GM21423 (cell line): ENCODE measurements at regions not wholly inside any gene's neighbourhood (a gene's known extent, or its start where the extent isn't known, plus 50 kb on each side); places are given as distances from the start of the nearest gene placed in this dataset.
"Not testable (repeated sequence)": the region's sequence is repeated elsewhere in the genome, so short reads cannot be mapped to it uniquely, and the experiment has no call there.

Experiments
- ATAC-seq: cut with Tn5 transposase; IDR thresholded peaks from one replicate; pipeline ENCODE4 v1.9.1; 2021; ENCODE audit warnings: mild to moderate bottlenecking, moderate library complexity; ENCODE audit not compliant: unreplicated experiment

DNA sequence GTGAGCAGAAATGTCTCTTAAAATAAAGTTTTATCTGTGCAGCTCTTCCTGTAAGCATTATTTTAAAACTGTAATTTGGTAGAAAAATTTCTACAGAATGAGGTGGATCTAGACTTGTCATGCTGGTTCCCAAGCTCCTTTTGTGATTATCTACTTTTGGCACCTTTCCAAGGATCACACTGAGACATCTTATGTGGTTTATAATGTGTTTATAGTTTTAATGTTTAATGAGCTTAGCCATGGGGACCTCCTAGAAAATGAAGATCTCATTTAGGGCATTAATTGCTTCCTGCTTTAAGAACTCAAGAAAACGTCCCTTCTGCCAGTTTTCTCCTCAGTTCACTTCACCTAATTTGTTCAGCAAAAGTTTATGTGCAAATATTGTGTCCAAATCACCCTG is 468.4 kb downstream of the SUCLG1 start:
- ATAC-seq = no peak

DNA sequence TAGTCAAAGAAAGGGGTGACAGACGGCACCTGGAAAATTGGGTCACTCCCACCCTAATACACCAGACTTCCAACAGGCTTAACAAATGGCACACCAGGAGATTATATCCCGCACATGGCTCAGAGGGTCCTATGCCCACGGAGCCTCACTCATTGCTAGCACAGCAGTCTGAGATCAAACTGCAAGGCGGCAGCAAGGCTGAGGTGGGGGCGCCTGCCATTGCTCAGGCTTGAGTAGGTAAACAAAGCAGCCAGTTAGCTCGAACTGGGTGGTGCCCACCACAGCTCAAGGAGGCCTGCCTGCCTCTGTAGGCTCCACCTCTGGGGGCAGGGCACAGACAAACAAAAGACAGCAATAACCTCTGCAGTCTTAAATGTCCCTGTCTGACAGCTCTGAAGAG is 482.5 kb downstream of the SUCLG1 start:
- not testable (repeated sequence) for ATAC-seq

DNA sequence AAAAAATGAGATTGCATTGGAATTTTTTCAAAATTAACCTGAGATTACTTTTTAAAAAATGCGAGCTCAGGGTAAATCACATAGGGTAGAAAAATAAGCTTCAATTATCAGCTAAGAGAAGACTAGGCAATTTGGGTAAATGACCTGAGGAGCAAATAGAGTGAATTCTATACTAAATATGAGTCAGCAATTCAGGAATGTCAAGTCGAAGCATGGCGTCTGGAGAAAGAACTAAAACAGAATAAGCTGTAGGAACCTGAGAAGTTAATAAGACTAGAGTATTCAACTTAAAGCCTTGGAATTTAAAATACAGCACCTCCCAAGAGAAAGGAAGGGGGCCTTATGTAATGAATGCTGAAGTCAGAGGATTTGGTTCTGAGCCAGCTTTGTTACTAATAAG is 487.0 kb downstream of the SUCLG1 start:
- no peak for ATAC-seq

DNA sequence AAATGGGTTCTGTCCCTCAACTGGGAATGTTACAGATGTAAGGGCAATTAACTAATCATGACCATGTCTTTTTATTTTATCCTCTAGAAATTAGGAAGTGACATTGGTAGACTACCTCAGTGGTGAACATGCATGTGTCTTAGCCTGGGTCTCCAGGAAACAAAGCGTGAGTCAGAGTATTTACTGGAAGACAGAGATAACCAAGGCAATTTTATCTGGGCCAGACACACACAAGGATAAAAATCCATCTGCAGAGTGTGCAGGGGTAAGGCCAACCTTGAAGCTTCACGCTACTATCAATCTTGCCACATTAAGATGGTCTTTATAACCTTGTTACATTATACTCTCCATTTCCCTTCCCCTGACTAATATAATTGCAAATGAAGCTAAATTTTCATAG is 487.5 kb downstream of the SUCLG1 start:
- no peak for ATAC-seq

DNA sequence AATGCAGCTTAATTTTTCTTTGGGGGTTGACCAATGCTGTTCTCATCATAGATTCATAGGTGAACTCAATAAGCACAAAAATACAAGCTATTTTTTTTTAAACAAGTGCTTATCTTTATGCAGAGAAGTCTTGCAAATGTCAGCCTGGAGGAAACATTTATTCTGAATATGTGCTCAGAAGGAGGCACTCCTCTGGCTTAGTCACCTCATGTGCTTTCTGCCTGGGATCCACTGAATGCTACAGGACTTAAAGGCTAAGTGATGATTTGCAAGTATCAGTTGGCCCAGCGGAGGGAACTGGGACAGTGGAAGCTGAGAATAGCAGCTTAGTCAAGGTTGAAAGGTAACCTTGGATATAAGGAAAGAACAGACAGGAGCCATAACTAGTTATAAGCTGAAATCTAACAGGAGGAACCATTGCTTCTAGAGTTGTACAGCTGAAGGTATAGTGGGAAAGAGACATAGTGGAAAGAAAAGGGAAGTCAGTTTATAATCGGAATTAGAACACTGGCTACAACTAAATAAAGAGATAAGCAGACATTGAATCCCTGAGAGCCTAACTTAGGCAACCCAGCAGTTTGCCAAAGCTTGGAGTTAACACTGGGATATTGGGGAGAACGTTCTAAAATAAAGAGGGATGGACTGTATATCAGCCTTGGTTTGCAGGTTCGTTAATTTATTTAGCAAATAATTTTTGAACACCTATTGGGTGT is 488.7 kb downstream of the SUCLG1 start:
- ATAC-seq = no peak

DNA sequence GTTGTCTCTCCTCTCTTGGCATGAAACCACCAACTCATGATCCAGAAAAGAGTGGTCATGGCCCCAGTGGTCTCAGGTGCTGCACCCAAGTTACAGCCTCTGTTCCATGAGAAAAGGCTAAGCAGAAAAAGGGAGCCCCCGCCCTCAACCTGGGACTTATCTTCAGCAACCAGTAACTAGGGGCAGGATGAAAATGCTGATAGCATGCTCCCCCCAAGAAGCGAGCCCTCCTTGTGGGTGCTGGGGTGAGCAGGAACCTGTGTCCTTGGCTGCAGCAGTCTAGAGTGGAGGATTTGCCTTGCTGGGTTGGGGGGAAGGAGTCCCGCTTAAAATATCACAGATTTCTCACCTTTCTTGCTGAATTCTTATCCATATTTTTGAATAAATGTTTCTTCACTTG is 490.0 kb downstream of the SUCLG1 start:
- ATAC-seq = no peak

DNA sequence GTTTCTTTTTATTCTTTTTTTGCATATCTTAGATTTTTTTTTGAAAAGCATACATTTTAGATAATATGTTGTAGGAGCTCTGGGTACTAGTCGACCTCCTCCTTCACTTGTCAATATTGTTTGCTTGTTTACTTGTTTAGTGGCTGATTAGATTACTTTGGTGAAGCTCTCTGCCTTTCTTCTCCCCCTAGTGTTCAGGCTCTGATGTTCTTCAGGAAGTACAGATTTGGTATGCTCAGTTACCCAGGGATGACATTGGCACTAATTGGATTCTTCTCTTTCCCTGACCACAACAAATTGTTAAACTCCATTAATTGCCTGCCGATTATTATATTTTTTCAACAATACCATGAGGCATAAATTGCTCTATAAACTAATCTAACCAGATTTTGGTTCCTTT is 491.2 kb downstream of the SUCLG1 start:
- ATAC-seq = no peak

DNA sequence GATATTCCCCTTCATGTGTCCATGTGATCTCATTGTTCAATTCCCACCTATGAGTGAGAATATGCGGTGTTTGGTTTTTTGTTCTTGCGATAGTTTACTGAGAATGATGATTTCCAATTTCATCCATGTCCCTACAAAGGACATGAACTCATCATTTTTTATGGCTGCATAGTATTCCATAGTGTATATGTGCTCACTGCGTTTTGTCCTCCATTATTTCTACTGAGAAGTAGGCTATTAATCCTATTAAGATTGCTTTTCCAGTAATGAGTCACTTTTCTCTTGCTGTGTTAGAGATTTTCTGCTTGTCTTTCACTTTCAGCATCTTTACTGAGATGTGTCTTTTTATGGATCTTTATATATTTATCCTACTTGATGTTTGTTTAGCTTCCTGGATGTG is 492.1 kb downstream of the SUCLG1 start:
- ATAC-seq = not testable (repeated sequence)

DNA sequence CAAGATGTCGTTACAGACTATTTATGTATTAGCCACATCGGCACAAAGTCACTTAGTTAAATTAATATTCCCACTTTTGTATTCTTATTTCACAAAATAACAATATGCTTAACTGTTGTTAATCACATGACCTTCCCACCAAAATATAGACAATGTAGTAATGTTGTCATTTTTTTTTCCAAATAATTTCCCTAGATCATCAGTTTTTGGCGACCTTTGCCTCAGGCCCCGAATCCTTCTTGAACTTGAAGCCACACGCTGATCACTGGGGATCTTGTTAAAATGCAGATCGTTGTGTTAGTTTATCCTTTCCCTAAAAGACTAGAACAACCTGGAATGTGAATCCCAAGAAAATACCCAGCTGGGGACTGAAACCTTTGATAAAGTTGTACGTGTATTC is 497.6 kb downstream of the SUCLG1 start:
- no peak for ATAC-seq

DNA sequence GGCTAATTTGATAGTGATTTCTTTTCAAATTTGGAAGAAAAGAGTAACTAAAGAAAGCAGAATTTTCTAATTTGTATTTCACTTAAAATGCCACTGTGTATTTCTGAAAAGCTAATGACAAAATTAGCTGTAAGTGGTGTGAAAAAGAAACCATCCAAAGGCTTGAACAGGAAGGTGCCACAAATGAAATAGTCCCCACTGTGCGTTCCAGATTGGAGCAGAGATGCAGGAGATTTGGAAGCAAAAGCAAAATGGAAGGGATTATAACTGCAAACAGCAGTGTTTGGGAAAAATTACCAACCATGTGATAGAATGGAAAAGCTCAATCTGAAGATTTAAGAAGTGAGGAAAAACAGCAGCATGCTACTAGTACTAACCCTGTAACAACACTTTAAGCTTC is 498.7 kb downstream of the SUCLG1 start:
- ATAC-seq = no peak

DNA sequence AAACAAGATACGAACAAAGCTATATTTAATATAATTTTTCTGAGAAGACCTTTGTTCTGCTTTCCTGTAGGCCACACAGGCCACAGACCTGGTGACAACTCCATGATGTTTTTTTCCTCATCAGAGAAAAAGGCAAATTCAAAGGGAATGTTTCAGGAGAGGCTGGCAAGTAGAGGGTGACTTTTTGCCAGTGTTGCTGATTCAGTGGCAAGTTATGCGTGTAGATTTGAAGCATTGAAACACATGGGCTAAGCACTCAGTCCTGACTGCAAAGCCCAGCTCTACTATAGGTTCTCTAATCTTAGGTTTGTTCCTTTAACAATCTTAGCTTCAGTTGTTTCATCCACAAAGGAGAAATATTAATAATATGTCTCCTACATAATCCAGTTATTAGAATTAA is 499.8 kb downstream of the SUCLG1 start:
- no peak for ATAC-seq

DNA sequence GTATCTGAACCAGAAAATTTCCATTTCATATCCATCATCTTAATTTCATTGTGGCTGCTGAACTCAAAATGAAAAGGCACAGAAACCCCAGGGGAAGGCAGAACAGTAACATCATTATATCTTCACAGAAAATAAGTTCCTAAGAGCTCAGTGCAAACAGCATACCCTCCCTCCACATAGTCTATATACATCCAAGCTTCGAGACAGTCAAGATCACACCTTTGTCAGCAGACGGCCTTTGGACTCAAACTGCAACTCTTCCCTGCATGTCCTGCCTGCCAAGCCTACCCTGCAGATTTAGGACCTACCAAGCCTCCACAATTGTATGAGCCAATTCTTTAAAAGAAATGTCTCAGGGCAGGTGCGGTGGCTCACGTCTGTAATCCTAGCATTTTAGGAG is 502.1 kb downstream of the SUCLG1 start:
- no peak for ATAC-seq

DNA sequence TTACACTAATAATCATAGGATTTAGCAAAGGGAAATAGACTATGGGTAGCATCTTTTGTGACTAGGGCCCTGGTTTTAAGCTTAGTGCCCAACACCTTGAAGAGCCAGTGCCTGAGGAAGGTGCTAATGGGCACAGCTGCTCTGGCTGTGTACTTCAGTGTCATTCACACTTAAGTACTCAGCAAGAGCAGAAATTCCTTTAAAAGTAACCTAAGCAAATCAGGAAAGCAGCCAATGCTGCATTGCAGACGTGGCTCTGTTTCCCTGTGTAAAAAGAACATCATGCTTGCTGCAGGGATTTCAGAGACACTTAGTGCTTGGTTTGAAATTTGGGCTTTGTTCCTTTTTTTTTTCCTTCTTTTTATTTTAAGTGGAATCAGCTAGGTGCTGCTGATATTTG is 505.4 kb downstream of the SUCLG1 start:
- ATAC-seq = no peak

DNA sequence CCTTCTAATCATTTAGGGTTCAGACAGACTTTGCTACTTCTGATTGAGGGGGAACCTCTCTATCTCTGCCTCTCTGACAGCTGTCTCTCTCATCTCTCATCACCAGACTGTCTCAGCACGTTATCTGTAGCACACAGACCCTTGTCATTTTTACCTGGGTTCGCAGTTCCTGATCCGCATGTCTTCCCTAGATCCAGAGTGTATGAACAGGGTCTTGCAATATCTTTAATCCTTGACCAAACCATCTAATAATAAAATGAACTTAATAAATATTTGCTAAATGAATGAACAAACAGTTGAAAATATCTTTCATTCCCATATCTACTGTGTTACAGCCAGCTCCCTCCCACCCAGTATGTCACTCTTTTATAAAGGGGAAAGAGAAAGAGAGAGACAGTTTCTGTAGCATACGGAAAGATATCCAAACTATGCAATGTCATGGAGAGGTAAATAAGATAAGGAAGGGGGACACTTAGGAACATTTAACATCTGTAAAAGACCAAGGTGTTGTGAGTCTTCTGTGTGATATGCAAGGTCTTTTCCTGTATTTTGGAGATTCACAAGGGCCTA is 507.6 kb downstream of the SUCLG1 start:
- no peak for ATAC-seq

DNA sequence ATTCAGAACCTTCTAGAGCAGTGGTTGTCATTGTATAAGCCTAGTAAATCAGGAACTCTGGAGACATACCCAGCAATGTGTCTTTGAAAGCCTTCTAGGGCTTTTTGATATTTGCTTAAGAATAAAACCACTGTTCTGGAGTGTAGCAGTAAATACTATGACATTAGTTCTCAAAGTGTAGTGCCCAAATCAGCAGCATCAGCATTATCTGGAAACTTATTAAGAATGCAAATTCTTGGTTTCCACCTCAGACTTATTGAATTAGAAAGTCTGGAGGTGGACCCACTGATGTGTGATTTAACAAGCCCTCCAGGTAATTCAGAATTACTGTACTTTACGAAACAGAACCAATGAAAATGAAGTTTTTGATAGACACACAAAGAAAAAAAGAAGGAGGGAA is 509.7 kb downstream of the SUCLG1 start:
- ATAC-seq = no peak

DNA sequence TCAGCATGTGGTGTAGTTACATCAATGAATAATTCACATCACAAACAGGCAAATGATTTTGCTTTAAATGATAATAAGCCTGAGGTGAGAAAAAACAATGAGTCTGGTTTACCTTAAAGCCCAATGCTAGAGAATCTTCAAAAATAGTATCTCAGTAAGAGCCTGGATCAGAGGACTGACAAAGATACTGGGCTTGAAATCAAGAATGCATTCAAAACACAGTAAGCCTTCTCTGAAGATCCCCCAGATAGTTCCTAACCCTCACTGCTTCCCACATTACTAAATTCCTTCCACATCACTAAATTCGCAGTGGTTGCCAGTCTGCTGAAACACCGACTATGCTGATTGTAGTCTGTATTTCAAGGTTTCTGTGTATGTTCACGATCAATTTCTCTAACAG is 514.9 kb downstream of the SUCLG1 start:
- ATAC-seq = no peak

DNA sequence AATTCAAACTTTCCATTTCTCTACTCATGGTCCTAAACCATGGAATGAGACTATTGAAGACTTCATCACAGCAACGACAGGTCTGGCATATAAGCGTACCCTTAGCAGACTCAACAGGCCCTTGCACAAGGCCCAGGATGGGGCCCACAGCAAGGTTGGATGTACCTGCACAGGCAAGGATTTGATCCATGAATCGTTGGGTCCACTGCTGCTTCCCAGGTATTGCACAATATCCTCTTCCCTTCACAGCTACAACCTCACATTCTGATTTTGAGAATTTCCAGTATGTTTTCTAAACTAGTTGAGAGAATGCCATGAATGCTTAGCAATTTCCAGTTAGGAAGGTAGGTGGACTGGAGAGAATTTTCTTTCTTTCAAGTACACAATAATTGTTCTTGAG is 515.8 kb downstream of the SUCLG1 start:
- ATAC-seq = no peak

DNA sequence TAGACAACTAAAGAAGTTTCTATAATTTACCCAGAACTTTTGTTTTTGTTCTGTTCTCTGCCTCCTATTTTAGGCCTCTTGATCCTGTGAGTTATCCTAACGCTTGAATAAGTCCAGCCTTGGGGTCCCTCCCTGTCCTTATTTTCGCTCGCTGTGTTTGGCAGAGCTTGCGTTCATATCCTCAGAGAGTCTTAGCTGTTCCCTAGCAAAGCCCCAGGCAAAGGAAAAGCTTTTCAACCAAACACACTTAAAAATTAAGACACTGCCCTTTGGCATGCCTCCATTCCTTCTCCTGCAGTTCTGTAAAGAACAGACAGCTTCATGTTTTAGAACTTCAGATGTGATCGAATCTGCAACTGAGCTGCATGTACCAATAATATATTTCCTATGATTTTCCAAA is 517.2 kb downstream of the SUCLG1 start:
- ATAC-seq = no peak

DNA sequence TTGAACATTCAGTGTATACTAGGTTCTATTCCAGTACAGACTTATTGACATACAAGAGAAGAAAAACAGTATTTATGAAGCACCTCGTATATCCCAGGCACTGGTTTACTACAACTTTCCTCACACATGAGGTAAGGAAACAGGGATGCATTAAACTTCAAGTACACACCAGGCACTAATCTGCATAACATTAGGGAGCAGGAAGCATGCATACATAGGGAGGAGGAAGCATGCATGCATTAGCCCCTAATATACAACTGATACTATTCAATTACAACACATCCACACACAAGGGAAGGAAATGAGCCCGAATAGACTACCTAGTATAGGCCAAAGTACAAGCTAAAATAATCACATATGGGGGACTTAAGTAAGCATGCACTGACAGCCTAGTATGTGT is 525.3 kb downstream of the SUCLG1 start:
- ATAC-seq = no peak

DNA sequence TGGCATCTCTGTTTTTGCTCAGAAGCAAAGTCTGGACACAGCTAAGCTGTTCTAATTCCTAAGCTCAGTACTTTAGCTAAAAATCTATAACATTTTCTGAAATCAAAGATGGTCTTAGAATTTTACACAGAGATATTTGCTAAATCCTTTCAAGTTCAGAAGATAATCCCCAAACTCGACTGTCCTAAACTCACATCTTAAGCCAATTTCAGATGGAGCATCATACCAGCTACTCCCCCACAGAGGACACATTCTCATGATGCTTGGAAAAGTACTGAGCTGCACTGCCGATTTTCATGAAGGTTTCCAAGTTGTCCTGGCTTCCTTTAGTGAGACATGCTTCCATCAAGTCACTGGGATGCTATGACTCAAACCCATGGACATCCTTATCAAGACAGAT is 535.5 kb downstream of the SUCLG1 start:
- ATAC-seq = no peak

DNA sequence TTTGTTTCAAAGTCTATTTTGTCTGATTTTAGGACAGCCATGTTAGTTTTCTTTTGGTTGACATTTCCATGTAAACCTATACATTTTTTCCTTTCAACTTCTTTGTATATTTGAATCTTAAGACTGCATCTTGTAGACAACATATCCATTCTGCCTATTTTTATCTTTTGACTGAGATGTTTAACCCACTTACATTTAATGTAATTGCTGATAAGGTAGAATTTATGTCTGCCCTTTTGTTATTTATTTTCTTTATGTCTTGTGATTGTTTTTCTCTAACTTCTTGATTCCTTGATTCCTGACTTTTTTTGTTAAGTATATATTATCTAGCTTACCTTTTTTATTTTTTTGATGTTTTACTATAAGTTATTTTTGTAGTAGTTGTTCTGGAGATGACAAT is 542.5 kb downstream of the SUCLG1 start:
- no peak for ATAC-seq

DNA sequence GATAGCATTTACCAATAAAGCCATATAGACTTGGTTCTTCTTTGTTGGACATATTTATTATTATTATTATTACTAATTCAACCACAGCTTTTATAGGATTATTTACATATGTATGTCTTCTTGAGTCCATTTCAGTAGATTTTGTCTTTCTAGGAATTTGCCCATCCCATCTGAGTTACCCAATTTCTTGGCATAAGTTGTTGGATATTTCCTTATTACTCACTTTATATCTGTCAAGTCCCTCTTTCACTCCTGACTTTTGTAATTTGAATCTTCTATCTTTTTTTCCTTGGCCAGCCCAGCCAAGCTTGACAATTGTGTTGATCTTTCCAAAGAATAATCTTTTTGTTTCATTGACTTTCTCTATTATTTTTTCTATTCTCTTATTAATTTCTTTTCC is 543.7 kb downstream of the SUCLG1 start:
- no peak for ATAC-seq

DNA sequence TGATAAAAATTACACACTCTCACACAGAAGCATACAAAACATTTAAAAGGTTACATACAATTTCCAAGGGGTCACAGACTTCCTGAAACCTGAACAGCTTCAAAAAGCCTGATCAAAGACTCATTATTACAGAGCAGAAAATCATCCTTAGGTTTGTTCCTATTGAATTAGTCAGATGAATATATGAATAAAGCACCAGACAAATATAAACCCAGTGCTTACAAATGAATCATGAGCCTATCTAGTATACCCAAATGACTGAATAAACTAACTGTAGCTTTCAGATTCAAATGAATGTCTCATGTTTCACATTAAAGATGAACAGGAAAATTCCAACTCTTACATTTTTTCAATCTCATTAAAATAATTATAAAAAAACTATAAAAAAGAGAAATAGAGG is 550.3 kb downstream of the SUCLG1 start:
- ATAC-seq = no peak
